GM12878 (cell line): ENCODE measurements at regions not wholly inside any gene's neighbourhood (a gene's known extent, or its start where the extent isn't known, plus 50 kb on each side); places are given as distances from the start of the nearest gene placed in this dataset.

ENCODE experiments used
- ATAC-seq: fragments of 200-7000 bp; cut with Tn5 transposase; 3 replicates; pipeline ENCODE4 v1.9.1; 2020; ENCODE audit warnings: mild to moderate bottlenecking, moderate library complexity
- BruUV-seq: library from RNA; stranded (reverse); fragments of 400-500 nt; replicated peaks from 2 replicates; lab custom pipeline; 2021; lab: Mats Ljungman, UMichigan
- CTCF ChIA-PET: fragments of 300-600 bp; sonication (Branson Sonifier 250); formaldehyde crosslinking; extraction: SDS; loops from one replicate; lab custom pipeline; 2021; ENCODE audit warnings: inconsistent platforms; lab: Yijun Ruan, JAX
- POLR2A ChIA-PET: fragments of 350-600 bp; formaldehyde crosslinking; extraction: SDS; loops from one replicate; lab custom pipeline; 2021; ENCODE audit warnings: inconsistent platforms; lab: Charles Lee
- RAD21 ChIA-PET: fragments of 300-600 bp; sonication (Branson Sonifier 250); formaldehyde crosslinking; loops from one replicate; lab custom pipeline; 2023; ENCODE audit warnings: antibody characterized with exemption; ENCODE audit not compliant: unreplicated experiment; lab: Charles Lee
- SMC1A ChIA-PET: fragments of 300-600 bp; sonication (Branson Sonifier 250); formaldehyde crosslinking; loops from one replicate; lab custom pipeline; 2023; ENCODE audit not compliant: unreplicated experiment, uncharacterized antibody; lab: Charles Lee
- DNase-seq: peaks from one replicate; pipeline ENCODE4 v3.0.0-alpha.2; 2011; ENCODE audit warnings: low read depth, low spot score
- FAIRE-seq: peaks from 3 replicates; lab custom pipeline; 2011; peaks lifted over from hg19 to GRCh38; lab: Jason Lieb, UNC
- H2AFZ ChIP-seq: 2 replicates; pipeline ENCODE4 v1.6.0; 2011; ENCODE audit warnings: low read depth, low read length, control low read depth; ENCODE audit not compliant: control insufficient read depth
- H3K27ac ChIP-seq: 2 replicates; pipeline ENCODE4 v1.5.1; 2011; ENCODE audit warnings: control low read depth; ENCODE audit not compliant: control insufficient read depth, insufficient read depth
- H3K27me3 ChIP-seq, 2 experiments: replicated peaks in 1 of 2; 2 replicates each; pipeline versions ENCODE4 v1.6.0 to v1.6.1; 2011; ENCODE audit warnings: low read length in 1 of 2; ENCODE audit not compliant: control insufficient read depth in 2 of 2, insufficient read depth in 2 of 2
- H3K36me3 ChIP-seq, 2 experiments: 2 replicates each; pipeline ENCODE4 v1.5.1; 2011; ENCODE audit warnings: low read length in 1 of 2; ENCODE audit not compliant: control insufficient read depth in 2 of 2, insufficient read depth in 2 of 2
- H3K4me1 ChIP-seq: 2 replicates; pipeline ENCODE4 v1.6.1; 2011; ENCODE audit warnings: mild to moderate bottlenecking, low read length, moderate library complexity, mixed read lengths; ENCODE audit not compliant: control insufficient read depth, insufficient read depth
- H3K4me2 ChIP-seq: 2 replicates; pipeline ENCODE4 v1.6.0; 2011; ENCODE audit warnings: control low read depth; ENCODE audit not compliant: control insufficient read depth, insufficient read depth
- H3K4me3 ChIP-seq: fragments of 200-600 bp; sonication (generic); 2 replicates; pipeline ENCODE4 v1.5.1; 2016
- H3K79me2 ChIP-seq: 2 replicates; pipeline ENCODE4 v1.6.0; 2011; ENCODE audit warnings: low read length; ENCODE audit not compliant: control insufficient read depth, insufficient read depth
- H3K9ac ChIP-seq: 2 replicates; pipeline ENCODE4 v1.8.0; 2011; ENCODE audit warnings: low read length, control low read depth, mixed read lengths; ENCODE audit not compliant: control insufficient read depth, insufficient read depth
- H3K9me3 ChIP-seq: replicated peaks from 3 replicates; pipeline ENCODE4 v1.5.1; 2011; ENCODE audit warnings: mild to moderate bottlenecking, low read length; ENCODE audit not compliant: control insufficient read depth, insufficient read depth
- H4K20me1 ChIP-seq: 2 replicates; pipeline ENCODE4 v1.6.0; 2011; ENCODE audit not compliant: control insufficient read depth, insufficient read depth
- BHLHE40 ChIP-seq, 2 experiments: fragments of 450-650 bp in 1 of 2; IDR thresholded peaks; 2 replicates each; pipeline ENCODE4 v1.6.1; 2011 to 2017; ENCODE audit warnings: low read depth in 2 of 2, borderline replicate concordance in 1 of 2, improper control_type of control experiment in 1 of 2, low read length in 1 of 2, mild to moderate bottlenecking in 1 of 2
- CBX5 ChIP-seq: sonication (generic); IDR thresholded peaks from 2 replicates; pipeline ENCODE4 v1.6.1; 2016; ENCODE audit warnings: low read depth, moderate library complexity, mild to moderate bottlenecking, inconsistent platforms
- CEBPB ChIP-seq, 2 experiments: fragments of 150-350 bp in 1 of 2; IDR thresholded peaks; 2 replicates each; pipeline ENCODE4 v1.6.1; 2012 to 2014; ENCODE audit warnings: low read depth in 2 of 2, low read length in 2 of 2, borderline replicate concordance in 1 of 2, inconsistent platforms in 1 of 2
- CHD4 ChIP-seq: fragments of 200-600 bp; sonication (generic); IDR thresholded peaks from 2 replicates; pipeline ENCODE4 v1.6.1; 2016; ENCODE audit warnings: mild to moderate bottlenecking
- E4F1 ChIP-seq: fragments of 450-650 bp; IDR thresholded peaks from 2 replicates; pipeline ENCODE4 v1.6.1; 2018; ENCODE audit warnings: borderline replicate concordance, mild to moderate bottlenecking; ENCODE audit not compliant: partially characterized antibody
- EP300 ChIP-seq, 2 experiments: fragments of 150-350 bp in 1 of 2; IDR thresholded peaks; 2 replicates each; pipeline ENCODE4 v1.6.1; 2011 to 2012; ENCODE audit warnings: low read depth in 2 of 2, low read length in 2 of 2, borderline replicate concordance in 1 of 2, improper control_type of control experiment in 1 of 2, inconsistent platforms in 1 of 2; ENCODE audit not compliant: control insufficient read depth in 1 of 2
- EZH2 ChIP-seq: IDR thresholded peaks from 2 replicates; pipeline ENCODE4 v1.6.1; 2012; ENCODE audit warnings: low read depth, mild to moderate bottlenecking, control low read depth, inconsistent platforms, low read length, borderline replicate concordance; ENCODE audit not compliant: control insufficient read depth
- HCFC1 ChIP-seq: fragments of 150-350 bp; IDR thresholded peaks from 2 replicates; pipeline ENCODE4 v1.6.1; 2014; ENCODE audit warnings: low read length
- HDAC2 ChIP-seq: fragments of 200-600 bp; sonication (generic); IDR thresholded peaks from 2 replicates; pipeline ENCODE4 v1.6.1; 2017
- HDGF ChIP-seq: fragments of 450-650 bp; IDR thresholded peaks from 2 replicates; pipeline ENCODE4 v1.6.1; 2016; ENCODE audit warnings: antibody characterized with exemption
- KLF5 ChIP-seq: fragments of 450-650 bp; IDR thresholded peaks from 2 replicates; pipeline ENCODE4 v1.6.1; 2014; ENCODE audit warnings: mild to moderate bottlenecking; ENCODE audit not compliant: partially characterized antibody
- NR2C1 ChIP-seq: fragments of 450-650 bp; IDR thresholded peaks from 2 replicates; pipeline ENCODE4 v1.6.1; 2017; ENCODE audit warnings: antibody characterized with exemption, mild to moderate bottlenecking, moderate library complexity
- NR2F1 ChIP-seq: fragments of 450-650 bp; conservative IDR thresholded peaks from 2 replicates; pipeline ENCODE4 v1.6.1; 2017; ENCODE audit warnings: mild to moderate bottlenecking
- RB1 ChIP-seq: fragments of 450-650 bp; formaldehyde crosslinking; IDR thresholded peaks from 2 replicates; pipeline ENCODE4 v1.6.1; 2017; ENCODE audit warnings: mild to moderate bottlenecking, borderline replicate concordance
- RBBP5 ChIP-seq: fragments of 200-600 bp; sonication (generic); conservative IDR thresholded peaks from 2 replicates; pipeline ENCODE4 v1.6.1; 2016
- SKIL ChIP-seq: fragments of 450-650 bp; IDR thresholded peaks from 2 replicates; pipeline ENCODE4 v1.6.1; 2017; ENCODE audit warnings: mild to moderate bottlenecking, low read depth, inconsistent platforms; ENCODE audit not compliant: poor library complexity, severe bottlenecking
- ZNF592 ChIP-seq: fragments of 450-650 bp; IDR thresholded peaks from 2 replicates; pipeline ENCODE4 v1.6.1; 2017; ENCODE audit warnings: mild to moderate bottlenecking, moderate library complexity
- WGBS: methylation state at CpG from one replicate; pipeline ENCODE4 v1.1.6; 2016; ENCODE audit warnings: low lambda C conversion rate; ENCODE audit not compliant: insufficient replicate concordance, insufficient coverage; ENCODE audit errors: missing lambda C conversion rate; 5-methylcytosine and 5-hydroxymethylcytosine counted together
- in situ Hi-C: fragments of 300-500 bp; cut with MboI; formaldehyde crosslinking; loops from 9 replicates; pipeline ENCODE4 v1.14.3; 2018; ENCODE audit warnings: mixed read lengths
- intact Hi-C: fragments of 100-400 bp; cut with micrococcal nuclease; formaldehyde crosslinking; loops from one replicate; pipeline ENCODE4 v1.14.2; 2022; ENCODE audit not compliant: unreplicated experiment

GRCh38 chr14:98785578-98785977 lies 486.4 kb downstream of the BCL11B start (continued):
- TF ChIP-seq E4F1 (no peak), HDGF (no peak), HDAC2 (no peak), SKIL (no peak), CEBPB (IDR thresholded peaks at IDR 0.05; ENCODE audit: borderline replicate concordance in 1 of 2, low read depth in 2 of 2, low read length in 2 of 2) (no peak), HCFC1 (no peak), RBBP5 (no peak)

- no peaks in the 10 kb centered on the region for H3K4me1 ChIP-seq
- no peak overlapping the region for H3K4me2 ChIP-seq
- H3K27ac ChIP-seq = no peak overlapping the region
- ChIA-PET SMC1A (no interaction called here), CTCF (no interaction called here), RAD21 (no interaction called here), POLR2A (no interaction called here)
- no peak overlapping the region for H2AFZ ChIP-seq
- DNase-seq (no peak), ATAC-seq (no peak), FAIRE-seq (no peak)
- H3K9me3 ChIP-seq = no peaks in the 10 kb centered on the region; the same call in 2 of the 3 replicates
- 12% methylated on average over 4 of the region's 4 CpGs for WGBS
- H3K27me3 ChIP-seq = no peaks in the 10 kb centered on the region
- intact Hi-C loops (no loop called here), in situ Hi-C loops (no loop called here)
- H3K79me2 ChIP-seq = no peaks in the 10 kb centered on the region
- H3K9ac ChIP-seq = no peak overlapping the region
- BruUV-seq = no TSS peak
- H4K20me1 ChIP-seq = no peaks in the 10 kb centered on the region
- no peaks in the 10 kb centered on the region for H3K36me3 ChIP-seq
- no peak overlapping the region for H3K4me3 ChIP-seq
- TF ChIP-seq BHLHE40 (IDR thresholded peaks at IDR 0.05; ENCODE audit: borderline replicate concordance in 1 of 2, low read depth in 2 of 2, low read length in 1 of 2) = no peak
- no peak for TF ChIP-seq CHD4
- TF ChIP-seq RB1 = no peak
- TF ChIP-seq NR2F1 = no peak
- no peak for TF ChIP-seq CBX5
- no peak for TF ChIP-seq ZNF592
- TF ChIP-seq NR2C1 = no peak
- no peak for TF ChIP-seq EP300 (IDR thresholded peaks at IDR 0.05; ENCODE audit: borderline replicate concordance in 1 of 2, control insufficient read depth in 1 of 2, low read depth in 2 of 2, low read length in 2 of 2)
- TF ChIP-seq EZH2 = no peak
- no peak for TF ChIP-seq KLF5
Observed at GRCh38 chr14:98786456-98786855, 485.5 kb downstream of the BCL11B start.
